ENCODE measurements at regions not wholly inside any gene's neighbourhood (a gene's known extent, or its start where the extent isn't known, plus 50 kb on each side); places are given as distances from the start of the nearest gene placed in this dataset.

DNA sequence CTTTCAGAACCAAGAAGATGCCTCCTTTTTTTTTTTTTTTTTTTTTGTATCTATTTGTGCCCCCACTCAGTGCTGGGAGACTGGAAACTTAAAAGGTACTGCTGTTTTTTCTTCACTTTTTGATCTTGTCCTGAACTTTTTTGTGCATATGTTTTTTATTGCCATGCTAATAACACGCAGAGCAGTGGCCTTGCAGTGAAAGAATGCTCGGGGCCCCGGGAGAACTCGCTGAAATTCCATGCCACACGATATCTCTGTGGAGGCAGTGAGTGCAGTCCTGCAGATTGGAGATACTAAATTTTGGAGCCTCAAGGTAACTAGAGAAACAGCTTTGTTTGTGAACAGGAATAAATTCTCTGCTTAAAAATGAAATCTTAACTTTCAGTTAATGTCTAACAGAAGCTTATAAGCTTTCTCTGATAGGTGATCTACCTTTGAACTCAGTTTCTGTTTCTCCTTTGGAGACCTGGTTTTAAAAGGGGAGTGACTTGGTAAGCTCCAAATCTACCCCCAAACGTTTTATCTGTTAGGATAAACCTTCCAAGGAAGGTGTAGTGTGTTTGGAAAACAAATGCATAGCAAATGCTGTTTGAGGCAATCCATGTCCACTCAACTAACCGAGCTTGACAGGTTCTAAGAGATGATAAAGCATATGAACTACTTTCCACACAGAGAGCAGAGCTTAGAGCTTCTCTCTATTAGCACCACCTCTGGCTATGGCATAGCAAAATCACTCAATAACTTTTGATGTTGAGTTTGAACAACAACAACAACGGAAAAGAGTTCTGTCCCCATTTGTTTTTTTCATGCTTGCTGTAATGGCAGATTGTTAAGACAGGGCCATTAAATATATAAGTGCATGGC is 113.7 kb upstream of the PLXNA2 start:
- no peak for FAIRE-seq
- no peak overlapping the region for H3K27ac ChIP-seq
- no peaks in the 10 kb centered on the region for H3K9me3 ChIP-seq
- H3K27me3 ChIP-seq = no peaks in the 10 kb centered on the region
- H3K36me3 ChIP-seq = no peaks in the 10 kb centered on the region
- WGBS, 2 donors = 33 to 35% methylated on average over 8 of the region's 8 CpGs
- intact Hi-C loops (cut with DNase I) = no loop called here
- H3K4me3 ChIP-seq = no peak overlapping the region
- no peak for DNase-seq
- no peak for ATAC-seq
- TF ChIP-seq, protein P1, sequence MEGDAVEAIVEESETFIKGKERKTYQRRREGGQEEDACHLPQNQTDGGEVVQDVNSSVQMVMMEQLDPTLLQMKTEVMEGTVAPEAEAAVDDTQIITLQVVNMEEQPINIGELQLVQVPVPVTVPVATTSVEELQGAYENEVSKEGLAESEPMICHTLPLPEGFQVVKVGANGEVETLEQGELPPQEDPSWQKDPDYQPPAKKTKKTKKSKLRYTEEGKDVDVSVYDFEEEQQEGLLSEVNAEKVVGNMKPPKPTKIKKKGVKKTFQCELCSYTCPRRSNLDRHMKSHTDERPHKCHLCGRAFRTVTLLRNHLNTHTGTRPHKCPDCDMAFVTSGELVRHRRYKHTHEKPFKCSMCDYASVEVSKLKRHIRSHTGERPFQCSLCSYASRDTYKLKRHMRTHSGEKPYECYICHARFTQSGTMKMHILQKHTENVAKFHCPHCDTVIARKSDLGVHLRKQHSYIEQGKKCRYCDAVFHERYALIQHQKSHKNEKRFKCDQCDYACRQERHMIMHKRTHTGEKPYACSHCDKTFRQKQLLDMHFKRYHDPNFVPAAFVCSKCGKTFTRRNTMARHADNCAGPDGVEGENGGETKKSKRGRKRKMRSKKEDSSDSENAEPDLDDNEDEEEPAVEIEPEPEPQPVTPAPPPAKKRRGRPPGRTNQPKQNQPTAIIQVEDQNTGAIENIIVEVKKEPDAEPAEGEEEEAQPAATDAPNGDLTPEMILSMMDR (IDR thresholded peaks at IDR 0.05) = no peak
- H3K4me1 ChIP-seq = no peaks in the 10 kb centered on the region

- TF ChIP-seq, protein P1 (IDR thresholded peaks at IDR 0.05) = no peak
- FAIRE-seq (no peak), ATAC-seq (no peak), DNase-seq (no peak)
- Histone ChIP-seq H3K4me1 (no peaks in the 10 kb centered on the region), H3K36me3 (no peaks in the 10 kb centered on the region), H3K4me3 (no peak overlapping the region), H3K27ac (no peak overlapping the region), H3K9me3 (no peaks in the 10 kb centered on the region), H3K27me3 (no peaks in the 10 kb centered on the region)
- WGBS, 2 donors = 92 to 94% methylated on average over 4 of the region's 4 CpGs
- intact Hi-C loops (cut with DNase I) = no loop called here
These were observed 114.5 kb upstream of the PLXNA2 start for GRCh38 chr1:208358651-208359050.

DNA sequence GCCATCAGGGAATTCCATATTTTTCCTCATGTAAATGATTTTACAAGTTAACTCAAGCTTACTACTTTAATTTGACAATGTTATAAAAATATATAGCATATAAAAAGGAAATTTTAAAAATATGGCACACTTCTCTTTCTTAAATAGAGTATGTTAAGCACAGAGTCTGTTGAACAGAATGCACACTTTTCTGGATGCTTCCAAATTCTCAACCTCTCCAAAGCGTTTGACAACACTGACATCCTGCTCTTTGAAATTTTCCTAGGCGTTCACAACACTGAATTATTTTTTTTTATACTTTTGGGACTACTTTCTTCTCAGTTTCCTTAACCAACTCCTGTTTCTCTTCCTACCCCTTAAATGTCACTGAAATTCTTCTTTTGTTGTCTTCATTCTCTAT is 117.8 kb upstream of the PLXNA2 start:
- TF ChIP-seq, protein P1 (IDR thresholded peaks at IDR 0.05) = no peak
- ATAC-seq (no peak), FAIRE-seq (no peak), DNase-seq (no peak)
- H3K9me3 ChIP-seq = no peaks in the 10 kb centered on the region
- 57 to 81% methylated on average over 2 of the region's 2 CpGs for WGBS, 2 donors
- H3K4me1 ChIP-seq = no peaks in the 10 kb centered on the region
- no peak overlapping the region for H3K4me3 ChIP-seq
- H3K36me3 ChIP-seq = no peaks in the 10 kb centered on the region
- intact Hi-C loops (cut with DNase I) = no loop called here
- H3K27ac ChIP-seq = no peak overlapping the region
- H3K27me3 ChIP-seq = no peaks in the 10 kb centered on the region

- FAIRE-seq (no peak), DNase-seq (no peak), ATAC-seq (no peak)
- H3K4me1 ChIP-seq = no peaks in the 10 kb centered on the region
- H3K27ac ChIP-seq = no peak overlapping the region
- H3K36me3 ChIP-seq = no peaks in the 10 kb centered on the region
- H3K27me3 ChIP-seq = no peaks in the 10 kb centered on the region
- TF ChIP-seq, protein P1 (IDR thresholded peaks at IDR 0.05) = no peak
- no peak overlapping the region for H3K4me3 ChIP-seq
- intact Hi-C loops (cut with DNase I) = no loop called here
- no peaks in the 10 kb centered on the region for H3K9me3 ChIP-seq
- WGBS, 2 donors = 61 to 68% methylated on average over 1 of the region's 1 CpG
These were observed 122.4 kb upstream of the PLXNA2 start for GRCh38 chr1:208366559-208366958.

- H3K27ac ChIP-seq = no peak overlapping the region
- TF ChIP-seq, protein P1 (IDR thresholded peaks at IDR 0.05) = no peak
- intact Hi-C loops (cut with DNase I) = no loop called here
- no peak for ATAC-seq
- H3K36me3 ChIP-seq = no peaks in the 10 kb centered on the region
- no peak overlapping the region for H3K4me3 ChIP-seq
- DNase-seq = no peak
- no peaks in the 10 kb centered on the region for H3K9me3 ChIP-seq
- no peaks in the 10 kb centered on the region for H3K4me1 ChIP-seq
- WGBS, 2 donors = 32 to 51% methylated on average over 2 of the region's 2 CpGs
- FAIRE-seq = no peak
- H3K27me3 ChIP-seq = no peaks in the 10 kb centered on the region
These were observed 124.9 kb upstream of the PLXNA2 start for GRCh38 chr1:208369045-208369444.
